HEK293T (cell line): ENCODE measurements at regions not wholly inside any gene's neighbourhood (a gene's known extent, or its start where the extent isn't known, plus 50 kb on each side); places are given as distances from the start of the nearest gene placed in this dataset.
"Not testable (repeated sequence)": the region's sequence is repeated elsewhere in the genome, so short reads cannot be mapped to it uniquely, and the experiment has no call there.

ENCODE experiments used
- FOXK2 ChIP-seq: fragments of 450-650 bp; IDR thresholded peaks from 2 replicates; pipeline ENCODE4 v1.6.1; 2016; ENCODE audit warnings: mild to moderate bottlenecking
- FOXM1 ChIP-seq: fragments of 450-650 bp; IDR thresholded peaks from 2 replicates; pipeline ENCODE4 v1.6.1; 2017; ENCODE audit warnings: mild to moderate bottlenecking, borderline replicate concordance
- SP1 ChIP-seq: fragments of 450-650 bp; IDR thresholded peaks from 2 replicates; pipeline ENCODE4 v1.6.1; 2017
- TARDBP ChIP-seq: fragments of 450-650 bp; IDR thresholded peaks from 2 replicates; pipeline ENCODE4 v1.6.1; 2016

- not testable (repeated sequence) for TF ChIP-seq TARDBP, SP1, FOXK2, FOXM1
These were observed 89.4 kb upstream of the UXS1 start for GRCh38 chr2:106283228-106284152.
